ENCODE measurements at regions not wholly inside any gene's neighbourhood (a gene's known extent, or its start where the extent isn't known, plus 50 kb on each side); places are given as distances from the start of the nearest gene placed in this dataset.

GRCh38 chr5:27906931-27907601 lies 868.7 kb upstream of the CDH9 start:
- Histone ChIP-seq H2AFZ (no peak overlapping the region), H3K4me1 (ENCODE audit: insufficient read depth) (no peaks in the 10 kb centered on the region), H3K27me3 (ENCODE audit: insufficient read depth) (no peaks in the 10 kb centered on the region), H3K4me3 (no peak overlapping the region), H3K27ac (ENCODE audit: low read depth) (no peak overlapping the region), H3F3A (replicated peaks; ENCODE audit: low read depth) (no peaks in the 10 kb centered on the region), H3K36me3 (ENCODE audit: insufficient read depth) (no peaks in the 10 kb centered on the region), H4K20me1 (replicated peaks; ENCODE audit: insufficient read depth) (no peaks in the 10 kb centered on the region), H3K79me2 (replicated peaks; ENCODE audit: insufficient read depth) (no peaks in the 10 kb centered on the region), H3K4me2 (no peak overlapping the region), H3K9me2 (ENCODE audit: insufficient read depth) (no peaks in the 10 kb centered on the region)
- no peaks in the 10 kb centered on the region for H3K27me3 Mint-ChIP-seq (ENCODE audit: insufficient read depth, low read depth, poor library complexity)
- no peak overlapping the region for H3K4me3 Mint-ChIP-seq
- ATAC-seq (no peak), DNase-seq (ENCODE audit: low spot score) (no peak)
- no peak overlapping the region for H3K27ac Mint-ChIP-seq
- H3K36me3 Mint-ChIP-seq (ENCODE audit: low read depth), result no peaks in the 10 kb centered on the region
- H3K4me1 Mint-ChIP-seq, result no peaks in the 10 kb centered on the region
- TF ChIP-seq JUNB (IDR thresholded peaks at IDR 0.05; ENCODE audit: unreplicated experiment), result no peak
- no peak for TF ChIP-seq ZNF114 (CRISPR knock-in tag; IDR thresholded peaks at IDR 0.05)
- no peak for TF ChIP-seq STAT1 (IDR thresholded peaks at IDR 0.05; ENCODE audit: unreplicated experiment)
- TF ChIP-seq ETS1 (IDR thresholded peaks at IDR 0.05), result no peak
- TF ChIP-seq EZH2phosphoT487 (IDR thresholded peaks at IDR 0.05; ENCODE audit: unreplicated experiment), result no peak
- TF ChIP-seq POLR2AphosphoS5 (IDR thresholded peaks at IDR 0.05; ENCODE audit: low read depth), result no peak
- no peak for TF ChIP-seq ZNF462 (CRISPR knock-in tag; IDR thresholded peaks at IDR 0.05)
- no peak for TF ChIP-seq EZH2 (IDR thresholded peaks at IDR 0.05; ENCODE audit: low read depth, unreplicated experiment)
- TF ChIP-seq CTCF (conservative IDR thresholded peaks at IDR 0.05; ENCODE audit: low read depth in 2 of 2), result no peak
- TF ChIP-seq REST (IDR thresholded peaks at IDR 0.05; ENCODE audit: unreplicated experiment), result no peak
- TF ChIP-seq NANOG (IDR thresholded peaks at IDR 0.05; ENCODE audit: borderline replicate concordance), result no peak
- no peak for TF ChIP-seq ZNF331 (CRISPR knock-in tag; IDR thresholded peaks at IDR 0.05; ENCODE audit: low read depth)
- no peak for TF ChIP-seq CREB1 (CRISPR knock-in tag; IDR thresholded peaks at IDR 0.05; ENCODE audit: low read depth)
- H3K9me3 Mint-ChIP-seq, result 0 out of 3 replicates have a peak, but pooled peaks cover 3% of the 10 kb centered on the region

Measured in GM23338 (cell line).